GM21390 (cell line): ENCODE measurements at regions not wholly inside any gene's neighbourhood (a gene's known extent, or its start where the extent isn't known, plus 50 kb on each side); places are given as distances from the start of the nearest gene placed in this dataset.

Source experiments
- ATAC-seq: cut with Tn5 transposase; IDR thresholded peaks from one replicate; pipeline ENCODE4 v1.9.1; 2021; ENCODE audit not compliant: unreplicated experiment

DNA sequence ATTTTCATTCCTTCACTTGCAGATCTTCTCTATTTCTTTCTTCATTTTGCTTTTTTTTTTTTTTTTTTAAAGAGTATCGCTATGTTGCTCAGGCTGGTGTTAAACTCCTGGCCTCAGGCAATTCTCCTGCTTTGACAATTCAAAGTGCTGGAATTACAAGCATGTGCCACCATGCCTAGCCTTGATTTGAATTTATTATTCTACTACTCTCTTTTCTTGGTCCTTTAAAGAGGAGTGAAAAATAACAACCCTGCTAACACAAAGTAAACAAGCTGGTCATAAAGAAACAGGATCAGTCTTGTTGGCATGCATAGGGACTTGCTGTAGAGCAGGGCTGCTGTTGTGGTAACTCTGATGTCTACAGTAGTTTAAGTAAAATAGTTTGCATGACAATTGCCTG lies 1615.3 kb upstream of the ZEB2 start:
- no peak for ATAC-seq

DNA sequence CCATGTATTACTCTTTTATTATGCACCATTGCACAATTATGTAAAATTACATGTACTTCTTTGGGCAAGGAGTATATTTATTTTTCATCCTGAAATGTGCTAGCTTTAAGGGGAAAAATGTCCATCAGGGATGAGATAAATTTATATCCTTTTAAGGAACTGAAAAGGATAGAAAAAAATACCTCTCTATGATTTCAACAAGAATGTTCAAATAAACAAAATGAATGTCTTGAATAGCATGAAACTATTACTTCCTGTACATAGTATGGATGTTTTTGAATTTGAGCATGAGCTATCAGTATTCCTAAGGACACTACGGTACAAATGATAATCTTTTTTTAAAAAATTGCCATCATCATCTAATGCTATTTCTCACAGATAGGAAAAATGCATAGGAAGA lies 1611.9 kb upstream of the ZEB2 start:
- no peak for ATAC-seq

DNA sequence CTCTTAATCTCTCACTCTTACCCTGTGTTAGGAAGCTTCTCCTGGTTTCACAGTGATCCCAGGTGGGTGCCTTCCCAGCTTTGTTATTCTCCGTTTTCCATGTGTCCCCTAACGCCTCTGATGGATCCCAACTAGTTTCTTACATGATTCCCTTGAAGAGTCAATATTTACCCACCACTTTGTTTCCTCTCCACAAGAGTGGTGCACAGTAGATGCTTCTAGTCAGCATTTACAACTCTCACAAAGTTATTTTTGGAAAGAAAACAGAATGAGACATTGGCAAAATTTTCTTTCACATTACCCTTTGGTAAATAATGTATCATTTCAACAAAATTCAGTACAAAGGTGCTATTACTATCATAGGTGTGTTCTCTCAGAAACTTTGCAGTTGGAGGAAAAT lies 1611.1 kb upstream of the ZEB2 start:
- ATAC-seq = no peak

DNA sequence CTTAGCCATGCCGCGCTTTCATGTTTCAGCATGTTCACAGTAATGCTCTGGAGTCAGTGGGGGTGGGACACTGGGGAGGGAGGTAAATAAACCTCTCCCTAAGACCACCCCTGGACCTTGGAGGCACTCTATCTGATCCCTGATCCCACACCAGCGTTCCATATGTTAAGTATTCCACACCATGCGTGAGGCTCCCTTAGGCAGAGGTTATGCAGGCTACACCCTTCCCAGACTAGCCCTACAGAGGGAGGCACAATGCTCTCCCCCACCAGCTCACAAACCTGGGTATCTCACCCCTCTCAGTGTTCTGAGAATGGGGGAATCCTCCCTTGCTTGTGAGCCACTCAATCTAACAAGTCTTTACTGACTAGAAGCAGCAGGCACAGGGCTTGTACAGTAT lies 1610.4 kb upstream of the ZEB2 start:
- no peak for ATAC-seq

DNA sequence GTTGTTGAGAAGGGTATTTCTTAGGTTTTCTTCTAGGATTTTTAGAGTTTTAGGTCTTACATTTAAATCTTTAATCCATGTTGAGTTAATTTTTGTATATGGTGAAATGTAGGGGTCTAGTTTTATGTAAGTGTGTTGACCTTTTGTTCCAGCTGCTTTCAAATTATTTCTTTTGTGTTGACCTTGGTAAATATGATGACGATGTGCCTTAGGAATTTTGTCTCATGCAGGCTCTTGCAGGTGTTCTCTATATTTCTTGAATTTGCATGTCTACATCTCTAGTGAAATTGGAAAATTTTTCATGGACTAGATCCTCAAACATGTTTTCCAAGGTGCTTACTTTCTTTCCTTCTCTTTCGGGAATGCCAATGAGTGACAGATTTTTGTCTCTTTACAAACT lies 1609.3 kb upstream of the ZEB2 start:
- no peak for ATAC-seq

DNA sequence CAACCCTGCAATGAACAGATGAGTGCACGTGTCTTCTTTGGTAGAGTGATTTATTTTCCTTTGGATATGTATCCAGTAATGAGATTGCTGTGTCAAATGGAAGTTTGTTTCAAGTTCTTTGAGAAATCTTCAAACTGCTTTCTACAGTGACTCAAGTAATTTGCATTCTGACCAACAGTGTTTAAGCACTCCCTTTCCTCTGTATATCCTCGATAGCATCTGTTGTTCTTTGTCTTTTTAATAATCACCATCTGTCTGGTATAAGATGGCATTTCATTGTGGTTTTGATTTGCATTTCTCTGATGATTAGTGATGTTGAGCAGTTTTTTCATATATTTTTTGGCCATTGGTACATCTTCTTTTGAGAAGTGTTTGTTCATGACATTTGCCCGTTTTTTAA lies 1608.3 kb upstream of the ZEB2 start:
- no peak for ATAC-seq

DNA sequence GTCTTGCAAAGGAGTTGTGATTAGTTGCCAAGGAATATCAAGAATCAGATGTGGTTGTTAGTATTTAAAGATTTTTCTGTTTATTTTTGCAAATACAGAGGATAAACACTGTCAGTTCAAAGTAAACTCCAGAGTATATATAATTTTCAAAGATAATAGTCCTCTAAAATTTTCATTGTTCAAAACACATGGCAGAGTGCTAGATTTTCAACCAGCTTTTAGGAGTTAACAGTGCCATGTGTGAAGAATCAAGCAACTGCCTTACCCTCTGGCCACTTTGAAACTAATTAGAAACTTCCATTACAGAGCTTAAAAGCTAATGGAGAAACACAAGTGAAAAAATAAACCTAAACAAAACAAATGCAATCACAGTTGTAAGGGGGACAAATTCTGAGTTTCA lies 1605.6 kb upstream of the ZEB2 start:
- ATAC-seq = no peak

DNA sequence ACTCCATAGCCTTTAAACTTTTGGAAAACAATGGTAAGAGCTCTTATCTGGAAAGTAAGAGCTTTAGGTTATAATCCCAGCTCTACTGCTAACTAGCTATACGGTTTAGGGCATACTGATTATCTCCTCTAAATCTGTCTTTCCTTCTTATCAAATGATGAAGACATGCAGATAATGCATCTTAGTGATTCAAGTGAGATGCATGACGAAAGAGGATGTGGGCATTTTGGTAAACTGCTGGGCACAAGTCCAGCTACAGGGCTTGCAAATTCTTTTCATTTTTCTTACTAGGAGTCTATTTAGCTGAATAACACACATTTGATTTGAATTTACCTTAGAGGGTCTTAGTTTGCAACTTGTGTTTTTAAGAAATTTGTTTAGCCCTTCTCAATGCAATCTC lies 1604.8 kb upstream of the ZEB2 start:
- no peak for ATAC-seq

DNA sequence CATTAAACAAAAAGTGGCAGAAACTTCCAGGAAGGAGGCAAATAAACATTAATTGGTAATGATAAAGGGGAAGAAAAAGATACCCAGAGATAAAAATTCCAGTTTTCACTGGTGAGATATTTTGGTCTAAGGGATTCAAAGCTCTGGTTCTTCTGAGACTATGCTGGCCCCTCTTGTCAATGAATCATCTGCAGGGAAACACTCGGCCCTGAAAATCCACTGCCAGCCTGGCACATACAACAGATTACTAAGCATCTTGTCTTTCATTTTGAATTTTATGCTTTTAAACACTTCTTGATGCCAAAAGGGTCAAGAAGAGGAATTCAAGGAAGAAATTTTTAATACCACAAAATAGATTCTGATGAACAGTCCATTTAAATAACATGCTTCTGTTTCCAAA lies 1603.8 kb upstream of the ZEB2 start:
- ATAC-seq = no peak

DNA sequence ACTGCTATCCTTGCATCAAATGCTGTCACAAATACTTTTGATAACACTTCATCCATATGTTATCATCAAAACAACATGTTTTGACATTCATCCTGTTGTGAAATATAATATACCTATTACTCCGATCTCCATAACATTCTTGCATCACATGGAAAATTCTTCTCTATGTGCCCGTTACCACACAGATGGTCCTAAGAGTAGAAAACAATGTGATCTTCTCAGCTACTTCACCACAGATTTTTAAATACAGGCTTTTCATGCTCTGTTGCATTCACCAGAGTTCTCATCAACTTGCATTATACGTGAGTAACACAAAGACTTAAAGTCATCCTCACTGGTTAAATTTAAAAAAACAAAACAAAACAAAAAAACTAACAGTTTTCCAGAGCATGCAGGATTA lies 1603.3 kb upstream of the ZEB2 start:
- ATAC-seq = no peak

DNA sequence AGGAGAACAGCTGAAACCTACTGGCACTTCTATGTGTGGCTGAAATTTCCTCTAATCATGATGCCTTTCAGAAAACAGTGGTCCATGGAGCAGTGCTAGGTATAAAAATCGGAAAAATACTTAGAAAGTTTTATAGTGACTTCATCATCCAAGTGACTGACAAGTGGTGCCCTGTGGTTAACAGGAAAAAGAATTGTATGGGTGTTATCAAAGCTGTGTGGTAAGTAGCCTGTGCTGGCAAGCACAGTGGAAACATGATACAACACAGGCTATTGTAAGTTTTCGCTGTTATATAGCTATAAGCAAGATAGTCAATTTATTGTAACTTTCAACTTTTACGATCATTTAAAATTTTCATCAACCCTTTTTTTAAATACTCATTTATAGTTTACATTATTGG lies 1599.7 kb upstream of the ZEB2 start:
- no peak for ATAC-seq

DNA sequence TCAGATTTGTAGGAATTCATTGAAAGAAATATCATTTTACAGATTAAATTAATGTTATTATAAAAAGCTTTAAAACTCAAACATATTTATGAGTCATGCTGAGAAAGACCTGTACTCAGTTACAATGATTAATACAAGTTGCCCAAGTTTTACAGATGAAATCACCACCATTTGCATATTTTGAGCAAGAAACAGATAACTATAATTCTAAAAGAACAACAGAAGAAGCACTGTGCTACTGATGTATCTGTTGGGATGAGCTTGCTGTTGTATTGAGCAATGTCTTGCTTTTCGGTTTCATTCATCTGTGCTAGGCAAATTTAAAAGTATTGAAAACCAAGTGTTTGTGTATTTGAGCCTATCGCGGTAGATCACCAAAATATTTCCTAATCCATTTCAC lies 1589.1 kb upstream of the ZEB2 start:
- ATAC-seq = no peak

DNA sequence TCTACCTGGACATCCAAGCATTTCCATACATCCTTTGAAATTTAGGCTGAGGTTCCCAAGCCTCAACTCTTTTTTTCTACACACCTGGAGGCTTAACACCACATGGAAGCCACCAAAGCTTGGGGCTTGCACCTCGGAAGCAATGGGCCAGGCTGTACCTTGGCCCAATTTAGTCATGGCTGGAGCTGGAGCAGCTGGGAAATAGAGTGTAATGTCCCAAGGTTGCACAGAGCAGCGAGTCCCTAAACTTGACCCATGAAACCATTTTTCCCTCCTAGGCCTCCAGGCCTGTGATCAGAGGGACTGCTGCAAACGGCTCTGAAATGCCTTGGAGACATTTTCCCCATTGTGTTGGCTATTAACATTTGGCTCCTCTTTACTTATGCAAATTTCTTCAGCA lies 1574.3 kb upstream of the ZEB2 start:
- ATAC-seq = no peak

DNA sequence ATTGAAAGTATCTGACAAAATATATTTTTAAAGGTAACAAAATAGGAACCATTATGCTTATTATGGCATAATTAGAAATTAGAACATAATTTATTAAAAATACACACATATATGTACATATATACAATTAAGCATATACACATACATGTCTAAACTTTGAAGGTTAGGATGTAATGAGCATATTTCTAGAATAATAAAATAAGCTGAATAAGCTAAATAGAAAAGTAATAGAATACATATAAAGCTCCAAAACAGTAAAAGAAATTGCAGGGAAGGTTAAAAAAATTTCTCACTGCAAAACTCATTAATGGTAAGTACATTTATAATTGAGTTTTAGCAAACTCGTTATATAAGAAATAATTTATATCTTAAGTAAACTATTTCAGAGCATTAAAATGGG lies 1561.5 kb upstream of the ZEB2 start:
- ATAC-seq = no peak

DNA sequence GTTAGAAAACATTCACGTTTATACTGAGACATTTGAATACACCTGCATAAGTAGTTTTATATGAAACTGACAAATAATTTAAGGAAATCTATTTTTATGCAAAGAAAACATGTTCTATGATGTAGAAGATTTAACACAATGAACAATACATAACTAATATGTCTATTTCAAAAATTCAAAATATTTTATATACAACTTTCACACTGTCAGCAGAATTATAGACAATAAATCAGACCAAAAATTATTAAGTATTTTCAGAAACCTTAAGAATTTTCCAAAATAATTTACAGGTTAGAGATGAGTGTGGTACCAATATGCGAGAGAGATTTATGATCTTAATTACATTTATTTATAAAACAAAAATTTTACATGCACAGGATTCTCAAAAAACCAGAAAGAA lies 1561.0 kb upstream of the ZEB2 start:
- ATAC-seq = no peak

DNA sequence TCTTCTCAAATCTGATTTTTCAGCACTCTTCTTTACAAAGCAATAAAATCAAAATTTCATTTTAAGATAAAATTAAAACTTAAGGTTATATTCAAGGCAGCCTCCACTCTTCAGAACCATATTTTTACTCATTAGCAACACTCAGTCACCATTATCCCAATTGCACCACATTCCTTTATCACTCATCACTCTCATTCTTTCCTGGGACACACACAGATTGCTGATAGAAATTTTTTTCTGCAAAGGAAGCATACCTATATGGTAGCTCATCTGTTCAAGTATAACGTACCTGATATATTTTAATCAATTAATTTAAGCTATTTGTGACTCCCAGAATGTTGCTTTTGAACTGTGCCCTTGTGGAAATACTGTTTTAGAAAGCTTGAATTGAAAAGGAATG lies 1559.3 kb upstream of the ZEB2 start:
- ATAC-seq = no peak

DNA sequence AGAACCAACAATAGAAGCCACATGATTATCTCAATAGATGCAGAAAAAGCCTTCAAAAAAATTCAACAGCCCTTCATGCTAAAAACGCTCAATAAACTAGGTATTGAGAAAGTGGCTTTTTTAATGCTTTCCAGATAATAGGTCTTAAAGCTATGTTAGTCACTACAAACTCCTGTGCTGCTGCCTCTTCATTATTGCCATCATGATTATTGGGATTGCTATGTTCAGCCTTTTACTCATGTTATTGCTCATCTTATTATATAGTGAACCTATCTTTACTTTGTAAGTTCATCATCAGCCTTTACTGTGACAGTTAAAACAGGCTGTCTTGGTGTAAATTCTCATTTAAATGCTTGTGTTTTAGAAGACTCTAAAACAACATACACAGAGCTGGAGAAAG lies 1557.2 kb upstream of the ZEB2 start:
- ATAC-seq = no peak

DNA sequence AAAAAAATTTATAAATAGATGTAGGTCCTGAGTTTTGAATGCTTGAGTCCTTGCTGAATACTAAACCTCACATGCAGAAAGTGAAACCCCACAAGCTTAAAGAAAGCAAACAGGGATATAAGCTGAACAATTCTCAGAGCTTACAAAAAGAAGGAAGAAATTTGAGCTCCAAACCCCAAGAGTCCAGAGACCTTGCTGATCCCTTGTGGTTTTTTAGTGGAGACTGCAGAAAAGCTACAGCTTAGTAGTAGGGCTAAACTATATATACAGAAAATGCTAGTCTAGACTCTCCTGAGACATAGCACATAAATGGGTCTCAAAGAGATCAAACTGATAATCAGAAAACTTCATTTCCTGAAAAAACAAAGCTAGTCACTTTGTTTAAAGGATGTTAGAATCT lies 1548.1 kb upstream of the ZEB2 start:
- ATAC-seq = no peak

DNA sequence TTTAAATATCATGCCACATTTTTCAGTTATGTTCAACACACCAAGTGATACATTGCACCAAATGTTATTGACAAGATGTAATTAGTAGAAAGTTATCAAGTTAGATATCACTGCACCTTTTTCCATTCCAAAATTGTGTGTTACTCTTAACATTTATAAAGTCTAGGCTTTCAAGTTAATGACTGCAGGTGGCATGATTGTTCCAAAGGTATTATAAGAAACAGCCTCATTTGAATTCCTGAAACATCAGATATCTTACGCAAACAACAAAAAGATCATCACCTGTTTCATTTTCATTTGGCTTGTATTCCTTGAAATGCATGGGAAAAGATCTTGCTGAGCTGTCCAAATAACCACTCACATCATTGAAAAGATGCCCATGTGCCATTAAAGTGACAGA lies 1528.2 kb upstream of the ZEB2 start:
- ATAC-seq = no peak

DNA sequence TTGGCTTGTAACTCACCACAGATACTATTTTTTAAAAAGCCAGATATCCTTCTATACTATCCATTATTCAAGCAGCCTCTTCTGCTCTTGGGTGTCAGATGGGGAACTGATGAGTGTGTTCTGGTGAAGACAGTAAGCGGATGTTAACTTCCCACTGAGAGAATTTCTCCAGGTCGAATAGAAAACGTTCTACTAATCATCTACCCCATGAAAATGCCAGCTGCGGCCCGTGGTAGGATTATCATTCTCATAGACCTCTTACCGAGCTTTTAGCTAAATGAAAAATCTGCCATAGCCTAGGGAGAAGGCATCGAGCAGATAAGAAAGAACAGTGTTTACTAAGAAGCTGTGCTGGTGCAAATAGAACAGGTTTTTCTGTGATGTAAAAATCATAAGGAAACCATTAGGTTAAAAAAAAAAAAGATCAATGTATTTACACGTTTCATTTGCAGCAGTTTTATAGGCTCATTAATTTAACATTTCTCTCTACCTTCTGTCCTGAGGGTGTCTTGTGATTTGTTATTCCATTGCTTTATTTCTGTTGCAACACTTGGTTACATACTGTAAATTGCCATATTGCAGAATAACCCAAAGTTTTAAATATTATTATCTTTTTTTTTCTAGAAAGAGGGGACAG lies 1521.5 kb upstream of the ZEB2 start:
- no peak for ATAC-seq

DNA sequence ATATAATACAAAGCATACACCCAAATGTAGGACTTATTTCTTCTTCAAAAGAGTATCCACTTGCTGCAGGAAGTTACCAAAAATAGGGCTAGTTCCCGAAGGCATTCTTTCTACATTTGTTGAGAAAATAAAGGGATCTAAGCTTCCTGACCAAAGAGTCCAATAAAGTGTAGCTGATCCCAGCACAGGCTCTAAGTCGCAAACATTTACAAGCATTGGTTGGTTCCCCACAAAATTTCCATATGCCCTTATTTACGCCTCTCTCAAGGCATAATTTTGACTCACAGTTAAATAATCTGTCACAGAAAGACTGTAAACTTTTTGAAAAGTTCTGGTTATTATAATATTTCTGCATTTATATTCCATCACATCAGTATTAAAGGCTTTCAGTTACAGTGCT lies 1520.1 kb upstream of the ZEB2 start:
- ATAC-seq = no peak

DNA sequence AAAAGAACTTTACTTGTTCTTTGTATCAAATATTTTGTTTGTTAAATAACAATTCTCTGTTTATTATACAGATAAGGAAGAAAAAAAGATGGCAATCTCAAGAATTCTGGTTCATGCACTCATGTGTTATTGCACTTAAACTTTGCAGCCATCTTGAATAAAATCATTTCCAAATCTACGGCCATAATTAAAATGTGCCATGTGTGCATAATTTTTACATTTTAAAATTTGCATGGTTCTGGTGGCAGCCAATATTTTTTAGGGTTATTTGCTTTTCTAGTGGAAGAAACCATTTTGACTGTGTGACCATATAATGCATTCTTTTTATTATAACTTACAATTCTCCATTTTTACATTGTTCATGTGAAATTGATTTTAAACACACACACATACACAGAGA lies 1518.1 kb upstream of the ZEB2 start:
- ATAC-seq = no peak

DNA sequence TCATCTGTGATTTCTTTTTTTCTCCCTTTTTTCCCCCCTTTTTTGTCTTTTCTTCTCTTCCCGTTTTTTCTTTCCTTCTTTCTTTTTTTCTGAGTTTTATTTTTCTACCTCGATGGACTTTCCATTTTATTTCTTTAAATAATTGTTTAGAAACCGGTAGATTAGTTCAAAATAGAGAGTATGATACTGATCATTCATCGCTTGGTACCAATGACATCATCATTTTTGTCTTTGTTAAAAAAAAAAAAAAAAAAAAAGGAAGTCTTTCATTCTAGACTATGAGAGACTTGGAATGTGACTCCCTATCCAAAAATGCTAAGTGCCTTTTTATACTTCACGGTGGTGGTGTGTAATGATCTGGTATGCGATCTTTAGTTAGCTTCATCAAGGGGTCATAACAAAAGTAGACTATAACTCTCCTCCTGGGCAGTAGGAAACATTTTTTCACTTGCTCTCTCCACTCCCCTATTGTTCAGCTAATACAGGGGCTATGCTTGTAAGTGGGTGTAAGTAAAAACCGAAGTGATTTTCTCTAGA lies 1517.5 kb upstream of the ZEB2 start:
- ATAC-seq = no peak

DNA sequence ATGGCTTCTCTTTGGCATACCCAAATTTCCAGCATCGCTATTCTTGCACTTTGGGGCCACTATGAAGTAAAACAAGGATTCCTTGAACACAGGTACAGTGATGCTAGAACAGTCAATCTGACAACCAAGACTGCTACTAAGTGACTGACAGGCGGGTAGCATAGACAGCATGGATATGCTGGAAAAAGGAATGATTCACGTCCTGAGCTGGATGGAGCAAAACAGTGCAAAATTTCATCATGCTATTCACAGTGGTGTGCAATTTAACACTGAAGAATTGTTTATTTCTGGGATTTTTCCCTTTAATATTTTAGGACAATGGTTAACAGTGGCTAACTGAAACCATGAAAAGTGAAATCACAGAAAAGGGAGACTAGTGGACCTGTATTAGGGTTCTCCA lies 1511.2 kb upstream of the ZEB2 start:
- ATAC-seq = no peak
